Heart right ventricle (tissue), 16 donors: ENCODE measurements at regions not wholly inside any gene's neighbourhood (a gene's known extent, or its start where the extent isn't known, plus 50 kb on each side); places are given as distances from the start of the nearest gene placed in this dataset.

Source experiments
- ATAC-seq, 8 donors: fragments of 200-7000 bp; cut with Tn5 transposase; one replicate each; pipeline ENCODE4 v1.9.1; 2020; ENCODE audit warnings: mild to moderate bottlenecking in 8 of 8, moderate library complexity in 8 of 8, moderate number of reproducible peaks in 1 of 8
- DNase-seq, 2 donors: peaks; one replicate each; pipeline ENCODE4 v3.0.0-alpha.2; 2020
- H3K27ac ChIP-seq, 10 donors: fragments of 200-600 bp; sonication (generic) in 2 of 10; one replicate each; pipeline versions ENCODE4 v1.5.0 to v1.8.0; 2020 to 2022; ENCODE audit warnings: mild to moderate bottlenecking in 3 of 10
- H3K27me3 ChIP-seq, 7 donors: fragments of 200-600 bp; one replicate each; pipeline ENCODE4 v1.8.0; 2021 to 2022; ENCODE audit warnings: mild to moderate bottlenecking in 2 of 7
- H3K36me3 ChIP-seq, 9 donors: fragments of 200-600 bp; sonication (generic) in 1 of 9; one replicate each; pipeline versions ENCODE4 v1.5.0 to v1.8.0; 2020 to 2022; ENCODE audit warnings: mild to moderate bottlenecking in 2 of 9
- H3K4me1 ChIP-seq, 9 donors: fragments of 200-600 bp; sonication (generic) in 1 of 9; one replicate each; pipeline versions ENCODE4 v1.5.0 to v1.8.0; 2020 to 2022; ENCODE audit warnings: mild to moderate bottlenecking in 4 of 9
- H3K4me3 ChIP-seq, 10 donors: fragments of 200-600 bp; sonication (generic) in 2 of 10; one replicate each; pipeline versions ENCODE4 v1.5.0 to v1.8.0; 2020 to 2022; ENCODE audit warnings: mild to moderate bottlenecking in 7 of 10, moderate library complexity in 2 of 10
- H3K9me3 ChIP-seq, 11 donors: fragments of 200-600 bp in 10 of 11; sonication (generic) in 2 of 11; one replicate each; pipeline versions ENCODE4 v1.5.0 to v1.8.0; 2013 to 2022; ENCODE audit warnings: mild to moderate bottlenecking in 2 of 11, control low read depth in 1 of 11, moderate library complexity in 1 of 11
- WGBS, 2 donors: extraction: QIAGEN DNeasy Blood & Tissue Kit; methylation state at CpG; one replicate each; pipeline ENCODE4 v1.1.7; 2013; ENCODE audit warnings: inconsistent platforms in 1 of 2; 5-methylcytosine and 5-hydroxymethylcytosine counted together
- intact Hi-C, 10 donors: fragments of 100-400 bp; cut with DNase I; formaldehyde crosslinking; loops; one replicate each; pipeline versions ENCODE4 v1.11.1 to v1.14.2; 2022
- TF ChIP-seq, protein P1 (sequence below), 9 donors: fragments of 200-600 bp; sonication (generic) in 2 of 9; IDR thresholded peaks; one replicate each; pipeline versions ENCODE4 v1.5.0 to v1.8.0; 2021 to 2022; ENCODE audit warnings: antibody characterized with exemption in 9 of 9, mild to moderate bottlenecking in 5 of 9, moderate library complexity in 1 of 9
- donor health status: Arrhythmogenic right ventricular cardiomyopathy.
- donor health status: ischemic (EF 13 %, LVEDD 7.1; RV severe dilation, severe dysfunction).
- donor health status: healthy with polysubstance abuse.
- donor health status: DM: no; HTN: yes; CAD: no.
- donor health status: DM: no; HTN: no; CAD: no.
- donor health status: ischemic (EF 25% LVEDD 6.9; RV normal size, moderate dysfunction).
- donor health status: ischemic (EF 25% LVEDD 5.7; RV mildly dilated, moderate dysfunction).
- donor health status: healthy.
- donor health status: DM: yes; HTN: yes; CAD: no.
- donor health status: Ischemic cardiomyopathy.
- donor health status: ischemic (EF 35%, LVEDD 5.7; RV mildly dilated, moderate dysfunction).
- donor health status: nonischemic (EF 11% LVEDD 7.7; RV severe dilation, severe dysfunction).
- donor health status: DM: yes; HTN: yes; CAD: no.
- donor health status: PGD.
- donor health status: ischemic (EF 29% LVEDD 5.4; RV normal size, mild dysfunction).
- donor health status: nonischemic (EF 23%, LVEDD 6.1; RV moderate dilation, normal function).

DNA sequence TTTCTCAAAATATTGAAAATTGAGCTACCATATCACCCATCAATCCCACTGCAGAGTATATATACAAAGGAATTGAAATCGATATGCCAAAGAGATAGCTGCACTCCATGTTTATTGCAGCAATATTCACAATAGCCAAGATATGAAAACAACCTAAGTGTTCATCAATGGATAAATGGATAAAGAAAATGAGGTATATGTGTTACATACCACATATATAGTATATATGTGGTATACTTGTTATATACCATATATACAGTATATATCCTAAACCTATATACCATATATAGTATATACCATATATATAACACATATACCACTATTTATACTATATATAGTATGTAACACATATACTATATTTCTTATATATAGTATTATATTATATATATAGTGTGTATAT, 313.3 kb downstream of the ZNF608 start:
- Histone ChIP-seq H3K4me3 (no peak overlapping the region), H3K9me3 (peaks cover 0 to 45% (median 14%) of the 10 kb centered on the region in 11 donors), H3K36me3 (no peaks in the 10 kb centered on the region), H3K27ac (no peak overlapping the region), H3K27me3 (no peaks in the 10 kb centered on the region), H3K4me1 (peaks cover 0 to 1% (median 0%) of the 10 kb centered on the region in 9 donors)
- intact Hi-C loops = no loop called here
- TF ChIP-seq, protein P1, sequence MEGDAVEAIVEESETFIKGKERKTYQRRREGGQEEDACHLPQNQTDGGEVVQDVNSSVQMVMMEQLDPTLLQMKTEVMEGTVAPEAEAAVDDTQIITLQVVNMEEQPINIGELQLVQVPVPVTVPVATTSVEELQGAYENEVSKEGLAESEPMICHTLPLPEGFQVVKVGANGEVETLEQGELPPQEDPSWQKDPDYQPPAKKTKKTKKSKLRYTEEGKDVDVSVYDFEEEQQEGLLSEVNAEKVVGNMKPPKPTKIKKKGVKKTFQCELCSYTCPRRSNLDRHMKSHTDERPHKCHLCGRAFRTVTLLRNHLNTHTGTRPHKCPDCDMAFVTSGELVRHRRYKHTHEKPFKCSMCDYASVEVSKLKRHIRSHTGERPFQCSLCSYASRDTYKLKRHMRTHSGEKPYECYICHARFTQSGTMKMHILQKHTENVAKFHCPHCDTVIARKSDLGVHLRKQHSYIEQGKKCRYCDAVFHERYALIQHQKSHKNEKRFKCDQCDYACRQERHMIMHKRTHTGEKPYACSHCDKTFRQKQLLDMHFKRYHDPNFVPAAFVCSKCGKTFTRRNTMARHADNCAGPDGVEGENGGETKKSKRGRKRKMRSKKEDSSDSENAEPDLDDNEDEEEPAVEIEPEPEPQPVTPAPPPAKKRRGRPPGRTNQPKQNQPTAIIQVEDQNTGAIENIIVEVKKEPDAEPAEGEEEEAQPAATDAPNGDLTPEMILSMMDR (IDR thresholded peaks at IDR 0.05) = no peak
- DNase-seq = no peak
- ATAC-seq = no peak
- WGBS, 2 donors = 97 to 99% methylated on average over 1 of the region's 1 CpG

DNA sequence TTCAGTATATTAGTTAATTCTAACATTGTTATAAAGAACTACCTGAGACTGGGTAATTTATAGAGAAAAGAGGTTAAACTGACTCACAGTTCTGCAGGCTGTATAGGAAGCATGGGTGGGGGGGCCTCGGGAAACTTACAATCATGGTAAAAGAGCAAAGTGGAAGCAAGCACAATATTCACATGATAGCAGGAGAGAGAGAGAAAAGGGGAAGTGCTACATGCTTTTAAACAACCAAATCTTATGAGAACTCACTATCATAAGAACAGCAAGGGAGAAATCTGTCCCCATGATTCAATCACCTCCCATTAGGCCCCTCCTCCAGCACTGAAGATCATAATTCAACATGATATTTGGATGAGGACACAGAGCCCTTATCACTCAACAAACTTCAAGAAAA, 324.9 kb downstream of the ZNF608 start:
- intact Hi-C loops = no loop called here
- no peak overlapping the region for H3K27ac ChIP-seq

DNA sequence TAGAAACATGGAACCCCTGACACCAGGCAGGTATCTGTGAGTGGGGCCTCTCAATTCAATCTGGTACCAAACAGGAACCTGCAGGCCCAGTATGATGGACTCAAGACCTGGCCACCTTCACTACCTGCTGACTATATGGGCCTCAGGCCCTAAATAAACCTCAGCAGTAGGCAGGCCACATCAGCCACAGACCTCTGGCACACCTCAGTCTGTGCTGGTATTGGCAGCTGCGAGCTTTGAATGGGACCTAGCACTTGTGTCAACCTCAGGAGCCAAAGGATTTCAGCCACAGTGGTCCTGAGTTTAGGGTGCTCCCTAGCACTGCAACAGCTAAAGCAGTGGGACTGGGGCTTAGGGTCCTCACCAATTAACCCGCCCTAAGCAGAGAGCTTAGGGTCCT, 325.5 kb downstream of the ZNF608 start:
- 50 to 52% methylated on average over 2 of the region's 2 CpGs for WGBS, 2 donors
- TF ChIP-seq, protein P1 (IDR thresholded peaks at IDR 0.05) = no peak
- H3K27ac ChIP-seq = no peak overlapping the region
- ATAC-seq = no peak
- DNase-seq = no peak
- no peak overlapping the region for H3K4me3 ChIP-seq
- no peaks in the 10 kb centered on the region for H3K36me3 ChIP-seq
- H3K4me1 ChIP-seq = peaks cover 0 to 9% (median 0%) of the 10 kb centered on the region in 9 donors
- H3K9me3 ChIP-seq = peaks cover 0 to 41% (median 4%) of the 10 kb centered on the region in 11 donors
- intact Hi-C loops = no loop called here
- no peaks in the 10 kb centered on the region for H3K27me3 ChIP-seq

More for the DNA sequence above, 324.9 kb downstream of the ZNF608 start:
- Histone ChIP-seq H3K4me3 (no peak overlapping the region), H3K27me3 (no peaks in the 10 kb centered on the region), H3K9me3 (peaks cover 0 to 42% (median 4%) of the 10 kb centered on the region in 11 donors), H3K36me3 (no peaks in the 10 kb centered on the region), H3K4me1 (peaks cover 0 to 3% (median 0%) of the 10 kb centered on the region in 9 donors)
- no peak for ATAC-seq
- TF ChIP-seq, protein P1 (IDR thresholded peaks at IDR 0.05) = no peak
- WGBS, 2 donors = 82 to 98% methylated on average over 1 of the region's 1 CpG
- DNase-seq = no peak

GRCh38 chr5:124419531-124419930, 326.9 kb downstream of the ZNF608 start:
- DNase-seq (no peak), ATAC-seq (no peak)
- intact Hi-C loops = no loop called here
- Histone ChIP-seq H3K4me3 (no peak overlapping the region), H3K27ac (no peak overlapping the region), H3K27me3 (no peaks in the 10 kb centered on the region), H3K4me1 (peaks cover 0 to 9% (median 0%) of the 10 kb centered on the region in 9 donors), H3K9me3 (peaks cover 0 to 34% (median 3%) of the 10 kb centered on the region in 11 donors), H3K36me3 (no peaks in the 10 kb centered on the region)
- WGBS, 2 donors = 72 to 76% methylated on average over 2 of the region's 2 CpGs
- TF ChIP-seq, protein P1 (IDR thresholded peaks at IDR 0.05) = no peak
